Occipital lobe (tissue), 1 donor: ENCODE measurements at regions not wholly inside any gene's neighbourhood (a gene's known extent, or its start where the extent isn't known, plus 50 kb on each side); places are given as distances from the start of the nearest gene placed in this dataset.

Experiments
- DNase-seq: peaks from one replicate; lab custom pipeline; 2025; lab: John Stamatoyannopoulos, UW

- no peak for DNase-seq
Measured at GRCh38 chr3:72185549-72186399, 400.8 kb upstream of the PROK2 start.

DNA sequence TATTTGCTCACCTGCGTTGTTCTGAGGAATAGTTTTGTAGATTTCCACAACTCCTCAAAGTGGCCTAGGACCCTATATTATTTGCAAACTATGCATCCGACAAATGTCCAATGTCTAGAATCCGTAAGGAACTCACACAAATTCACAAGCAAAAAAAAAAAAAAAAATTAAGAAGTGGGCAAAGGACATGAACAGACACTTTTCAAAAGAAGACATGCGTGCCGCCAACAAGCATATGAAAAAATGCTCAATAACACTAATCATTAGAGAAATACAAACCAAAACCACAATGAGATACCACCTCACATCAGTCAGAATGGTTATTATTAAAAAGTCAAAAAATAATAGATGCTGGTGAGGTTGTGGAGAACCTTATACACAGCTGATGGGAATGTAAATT lies 398.5 kb upstream of the PROK2 start:
- no peak for DNase-seq

- DNase-seq: no peak
Measured at GRCh38 chr3:72182206-72182605, 397.3 kb upstream of the PROK2 start.

DNA sequence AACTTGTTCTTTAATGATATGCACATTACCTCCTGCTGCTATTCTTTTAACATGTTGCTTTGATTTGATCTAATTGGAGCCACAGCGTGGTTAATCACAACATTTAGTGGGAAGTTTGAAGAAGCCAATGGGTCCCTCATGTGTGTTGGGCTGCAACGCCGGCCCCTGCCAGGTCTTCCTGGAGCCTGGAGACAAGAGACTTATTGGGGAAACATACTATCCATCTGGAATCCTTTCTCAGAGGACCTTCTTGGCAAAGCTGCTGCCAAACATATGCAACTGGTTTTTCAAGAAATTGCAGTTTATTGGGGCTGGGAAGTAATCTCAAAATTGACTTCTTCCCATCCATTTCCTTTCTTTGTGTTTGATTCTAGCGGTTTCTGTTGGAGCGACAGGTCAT lies 396.3 kb upstream of the PROK2 start:
- DNase-seq: no peak

- no peak for DNase-seq
Measured at GRCh38 chr3:72180405-72180804, 395.5 kb upstream of the PROK2 start.

GRCh38 chr3:72179107-72179464 lies 394.1 kb upstream of the PROK2 start:
- no peak for DNase-seq

- no peak for DNase-seq
Measured at GRCh38 chr3:72178463-72179106, 393.6 kb upstream of the PROK2 start.

DNA sequence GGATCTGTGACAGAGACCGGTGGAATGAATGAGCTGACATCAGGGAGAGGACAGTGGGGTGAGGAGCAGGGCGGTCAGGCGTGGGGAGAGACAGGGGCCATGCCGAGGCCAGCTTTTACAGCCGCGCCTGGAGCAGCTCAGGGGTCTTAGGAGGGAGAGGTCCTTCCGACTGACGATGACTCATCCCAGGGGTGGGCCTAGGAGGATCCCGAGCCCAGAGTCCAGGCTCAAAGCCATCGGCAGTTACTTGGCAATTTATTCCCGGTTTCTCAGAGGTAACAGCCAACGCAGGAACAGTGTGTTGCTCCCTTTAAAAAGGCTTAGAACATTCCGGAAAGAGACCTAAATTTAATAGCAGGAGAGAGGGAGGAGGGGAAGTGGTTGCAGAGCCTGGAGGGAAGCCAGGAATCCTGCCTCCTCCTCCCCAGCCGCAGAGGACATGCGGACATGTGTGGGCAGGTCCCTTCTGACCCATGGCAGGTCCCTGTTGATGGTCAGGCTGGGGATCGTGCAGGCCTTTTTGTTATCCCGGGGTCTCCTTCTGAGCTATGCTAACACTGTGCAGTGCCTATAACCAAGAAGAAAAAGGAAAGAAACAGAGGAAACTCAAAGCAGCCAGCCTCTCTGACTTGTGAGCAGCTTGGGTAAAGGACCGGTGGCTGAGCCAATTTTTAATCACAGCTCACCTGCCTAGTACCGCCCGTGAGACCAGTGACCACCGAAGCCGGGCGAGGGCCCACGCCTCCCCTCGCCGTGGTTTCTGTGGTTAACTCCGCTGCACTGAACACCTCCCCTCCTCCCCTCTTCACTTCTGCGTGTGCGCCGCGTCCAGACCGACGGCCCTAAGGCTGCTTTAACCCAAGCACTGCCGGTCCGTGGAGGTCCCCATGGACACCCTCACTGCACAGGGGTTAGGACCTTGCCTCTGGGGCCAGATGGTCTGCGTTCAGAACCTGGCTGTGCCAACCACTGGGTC lies 392.4 kb upstream of the PROK2 start:
- DNase-seq: no peak

DNA sequence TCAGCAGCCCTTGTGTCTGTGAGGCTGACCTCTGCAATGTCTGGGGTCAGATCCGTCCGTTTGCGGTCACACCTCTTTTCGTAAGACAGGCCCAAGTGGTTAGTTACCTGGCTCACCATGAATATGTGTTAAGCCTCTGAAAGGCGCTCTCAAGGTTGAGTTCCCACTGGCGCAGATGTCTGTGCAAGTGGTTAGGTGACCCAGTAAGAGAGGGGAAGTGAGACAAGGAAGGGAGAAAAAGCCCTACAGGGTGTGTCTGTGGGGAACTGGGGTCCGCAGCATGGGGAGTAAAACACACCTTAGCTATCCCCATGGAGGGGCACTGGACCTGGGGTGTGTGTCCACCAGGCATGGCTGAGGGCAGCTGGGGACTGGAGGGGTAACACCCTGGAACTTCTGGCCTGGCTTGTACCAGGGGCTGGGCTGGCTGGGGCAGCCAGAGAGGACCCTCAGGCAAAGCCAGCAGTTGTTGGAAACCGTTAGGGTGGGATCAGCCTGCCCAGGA lies 391.6 kb upstream of the PROK2 start:
- no peak for DNase-seq

- DNase-seq: no peak
Measured at GRCh38 chr3:72175296-72175858, 390.4 kb upstream of the PROK2 start.

- DNase-seq: no peak
Measured at GRCh38 chr3:72174890-72175289, 389.9 kb upstream of the PROK2 start.

GRCh38 chr3:72174040-72174439 lies 389.1 kb upstream of the PROK2 start:
- DNase-seq: no peak

DNA sequence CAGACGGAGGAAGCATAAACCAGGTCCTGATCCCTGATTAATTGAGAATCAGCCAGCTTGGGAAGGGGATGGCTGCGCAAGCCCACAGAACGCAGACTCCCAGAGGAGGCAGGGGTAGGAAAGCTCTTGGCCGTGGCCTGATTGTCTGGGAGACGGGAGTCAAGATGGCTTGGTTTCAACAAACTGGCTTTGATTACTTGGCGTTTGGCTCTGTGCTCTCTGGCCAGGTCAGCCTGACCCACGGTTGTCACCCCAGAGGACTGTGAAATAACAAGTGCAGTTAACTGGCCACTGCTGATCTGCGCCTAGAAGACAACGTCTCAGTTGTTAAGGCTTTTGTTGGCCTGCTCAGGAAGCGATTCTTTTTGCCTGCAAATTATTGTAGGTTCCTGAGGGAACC lies 387.0 kb upstream of the PROK2 start:
- no peak for DNase-seq

- DNase-seq: peak; percentile 57
Measured at GRCh38 chr3:72171463-72171881, 386.5 kb upstream of the PROK2 start.

GRCh38 chr3:72169561-72170472 lies 384.9 kb upstream of the PROK2 start:
- no peak for DNase-seq

- DNase-seq: no peak
Measured at GRCh38 chr3:72169120-72169519, 384.2 kb upstream of the PROK2 start.

DNA sequence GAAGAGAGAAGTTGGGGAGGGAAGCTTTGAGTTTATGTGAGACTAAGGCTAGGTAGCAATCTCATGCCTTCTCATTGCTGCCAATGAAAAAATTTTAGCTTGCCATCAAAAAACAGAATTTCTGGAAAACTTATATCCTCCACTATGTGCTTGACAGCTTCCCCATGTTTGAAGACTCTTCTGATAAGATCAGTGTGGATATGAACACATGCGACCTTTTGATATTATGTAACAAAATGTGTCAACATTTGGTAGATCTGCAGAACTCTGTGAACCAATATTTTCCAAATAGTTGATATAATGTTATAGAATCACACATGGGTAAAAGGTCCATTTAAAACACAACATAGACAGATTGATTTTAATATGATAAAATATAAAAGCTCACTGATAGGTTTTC lies 380.9 kb upstream of the PROK2 start:
- DNase-seq: no peak

DNA sequence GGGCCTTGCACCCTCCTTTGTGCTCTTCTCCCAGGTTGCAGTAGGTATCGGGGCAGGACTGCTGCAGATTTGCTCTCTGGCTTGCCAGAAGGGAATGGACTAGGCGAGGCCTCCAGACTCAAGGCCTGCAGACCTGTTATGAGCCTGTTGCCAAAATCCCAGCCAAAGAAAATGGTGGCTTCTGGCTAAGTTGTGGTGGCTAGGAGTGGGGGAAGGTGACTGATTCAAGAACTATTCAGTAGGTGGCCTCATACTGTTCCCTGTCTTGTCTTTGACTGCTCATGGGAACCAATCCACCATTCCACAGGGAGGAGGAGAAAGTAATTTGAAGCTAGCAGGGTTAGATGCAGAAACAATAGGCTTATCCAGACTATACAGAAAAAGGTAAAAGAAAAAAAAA lies 380.4 kb upstream of the PROK2 start:
- DNase-seq: no peak

- DNase-seq: no peak
Measured at GRCh38 chr3:72164635-72164978, 379.7 kb upstream of the PROK2 start.

DNA sequence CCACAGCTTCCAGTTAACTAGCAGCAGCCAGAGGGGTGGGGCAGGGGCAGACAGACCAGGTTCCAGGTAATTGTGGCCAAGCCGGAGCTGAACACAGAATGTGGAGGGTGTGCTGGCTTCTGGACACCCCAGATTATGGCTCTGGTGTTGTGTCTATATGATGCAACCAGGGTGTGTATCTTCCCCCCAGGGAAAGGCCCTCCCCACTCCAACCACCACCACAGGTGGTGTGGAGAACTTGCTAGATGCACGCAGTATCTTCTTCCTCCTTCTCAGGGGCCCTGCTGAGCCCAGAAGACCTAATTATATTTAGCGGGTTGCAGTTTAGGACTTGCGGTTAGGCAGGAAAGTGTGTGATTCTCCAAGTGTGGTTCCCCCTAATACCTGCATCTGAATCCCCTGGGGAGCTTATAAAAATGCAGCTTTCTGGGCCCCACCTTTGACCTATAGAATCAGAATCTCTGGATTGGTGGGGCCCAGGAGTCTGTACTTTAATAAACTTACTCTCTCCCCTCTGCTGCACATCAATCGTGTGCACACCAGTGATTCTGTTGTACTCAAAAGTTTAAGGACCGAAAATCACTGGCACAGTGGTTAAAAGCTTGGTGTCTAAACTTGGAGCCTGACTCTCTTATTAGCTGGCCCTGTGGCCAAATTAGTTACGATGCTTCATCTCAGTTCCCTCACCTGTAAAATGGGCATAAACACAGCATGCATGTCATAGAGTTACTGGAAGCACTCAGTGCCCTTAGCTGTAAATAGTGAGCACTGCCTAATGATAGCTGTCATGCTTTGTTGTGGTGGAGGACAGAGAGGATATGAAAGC lies 379.1 kb upstream of the PROK2 start:
- no peak for DNase-seq
